Neural cell (in vitro differentiated cells): ENCODE measurements at regions not wholly inside any gene's neighbourhood (a gene's known extent, or its start where the extent isn't known, plus 50 kb on each side); places are given as distances from the start of the nearest gene placed in this dataset.

Source experiments
- H2AFZ ChIP-seq: fragments of 200-600, 300-800 bp; sonication (generic), shearing (Covaris generic); 2 replicates; pipeline ENCODE4 v1.6.0; 2014; ENCODE audit warnings: low read depth, mild to moderate bottlenecking, antibody characterized with exemption, low read length, moderate library complexity
- H3F3A ChIP-seq: fragments of 200-600 bp; shearing (Covaris generic); 2 replicates; pipeline ENCODE4 v1.6.1; 2016; ENCODE audit warnings: mild to moderate bottlenecking, moderate library complexity, mixed read lengths, antibody characterized with exemption, low read length; ENCODE audit not compliant: insufficient read depth, poor library complexity, severe bottlenecking
- H3K27ac ChIP-seq: fragments of 200-600, 300-800 bp; sonication (generic), shearing (Covaris generic); 2 replicates; pipeline ENCODE4 v1.5.1; 2014; ENCODE audit warnings: mild to moderate bottlenecking, low read length, moderate library complexity
- H3K27me3 ChIP-seq: fragments of 300-800, 200-600 bp; sonication (generic), shearing (Covaris generic); 2 replicates; pipeline ENCODE4 v1.6.0; 2014; ENCODE audit warnings: mild to moderate bottlenecking, low read depth, low read length, moderate library complexity; ENCODE audit not compliant: insufficient read depth
- H3K36me3 ChIP-seq: fragments of 300-800, 200-600 bp; sonication (generic), shearing (Covaris generic); 2 replicates; pipeline ENCODE4 v1.5.1; 2014; ENCODE audit warnings: mild to moderate bottlenecking, antibody characterized with exemption, low read length, moderate library complexity; ENCODE audit not compliant: insufficient read depth
- H3K4me2 ChIP-seq: fragments of 300-800, 200-600 bp; sonication (generic), shearing (Covaris generic); 2 replicates; pipeline ENCODE4 v1.6.0; 2014; ENCODE audit warnings: mild to moderate bottlenecking, low read length
- H3K4me3 ChIP-seq: fragments of 300-800, 200-600 bp; sonication (generic), shearing (Covaris generic); 2 replicates; pipeline ENCODE4 v1.5.1; 2014; ENCODE audit warnings: mild to moderate bottlenecking, low read length, moderate library complexity
- H3K79me2 ChIP-seq: fragments of 200-600 bp; shearing (Covaris generic); replicated peaks from 2 replicates; pipeline ENCODE4 v1.6.0; 2014; ENCODE audit warnings: mild to moderate bottlenecking, low read length, moderate library complexity; ENCODE audit not compliant: insufficient read depth
- H3K9ac ChIP-seq: fragments of 300-800, 200-600 bp; sonication (generic), shearing (Covaris generic); 2 replicates; pipeline ENCODE4 v1.6.1; 2016; ENCODE audit warnings: mild to moderate bottlenecking, low read length, mixed read lengths
- H3K9me2 ChIP-seq: fragments of 200-600 bp; shearing (Covaris generic); 2 replicates; pipeline ENCODE4 v1.6.1; 2016; ENCODE audit warnings: mild to moderate bottlenecking, low read length, mixed read lengths; ENCODE audit not compliant: insufficient read depth
- H3K9me3 ChIP-seq: fragments of 200-600, 300-800 bp; sonication (generic), shearing (Covaris generic); 2 replicates; pipeline ENCODE4 v1.6.1; 2016; ENCODE audit warnings: mild to moderate bottlenecking, mixed run types, low read length, moderate library complexity, mixed read lengths
- H4K20me1 ChIP-seq: fragments of 200-600 bp; shearing (Covaris generic); 2 replicates; pipeline ENCODE4 v1.6.1; 2016; ENCODE audit warnings: mild to moderate bottlenecking, mixed run types; ENCODE audit not compliant: insufficient read depth
- CTCF ChIP-seq: fragments of 450-650 bp; IDR thresholded peaks from 2 replicates; pipeline ENCODE4 v1.5.1; 2014; ENCODE audit warnings: antibody characterized with exemption, mild to moderate bottlenecking, moderate library complexity; ENCODE audit not compliant: poor library complexity, severe bottlenecking
- EP300 ChIP-seq: fragments of 450-650 bp; conservative IDR thresholded peaks from 2 replicates; pipeline ENCODE4 v1.6.1; 2014; ENCODE audit warnings: antibody characterized with exemption, mild to moderate bottlenecking, moderate library complexity; ENCODE audit not compliant: poor library complexity, severe bottlenecking
- EZH2 ChIP-seq: fragments of 200-600, 300-800 bp; shearing (Covaris generic), sonication (generic); IDR thresholded peaks from 2 replicates; pipeline ENCODE4 v1.6.1; 2014; ENCODE audit warnings: antibody characterized with exemption, low read length, borderline replicate concordance, mild to moderate bottlenecking; ENCODE audit not compliant: insufficient read depth, poor library complexity, severe bottlenecking
- MXI1 ChIP-seq: fragments of 450-650 bp; conservative IDR thresholded peaks from 2 replicates; pipeline ENCODE4 v1.6.1; 2014; ENCODE audit warnings: antibody characterized with exemption, mild to moderate bottlenecking; ENCODE audit not compliant: poor library complexity, severe bottlenecking
- POLR2AphosphoS5 ChIP-seq: IDR thresholded peaks from 2 replicates; pipeline ENCODE4 v1.6.1; 2012
- RAD21 ChIP-seq: fragments of 450-650 bp; conservative IDR thresholded peaks from 2 replicates; pipeline ENCODE4 v1.6.1; 2014; ENCODE audit warnings: antibody characterized with exemption, mild to moderate bottlenecking, moderate library complexity
- SMC3 ChIP-seq: fragments of 450-650 bp; conservative IDR thresholded peaks from 2 replicates; pipeline ENCODE4 v1.6.1; 2014; ENCODE audit warnings: antibody characterized with exemption, mild to moderate bottlenecking, moderate library complexity; ENCODE audit not compliant: poor library complexity
- TAF1 ChIP-seq: IDR thresholded peaks from 2 replicates; pipeline ENCODE4 v1.6.1; 2012; ENCODE audit warnings: low read depth
- TF ChIP-seq, protein P1 (sequence below): IDR thresholded peaks from 2 replicates; pipeline ENCODE4 v1.6.1; 2012; ENCODE audit warnings: borderline replicate concordance

DNA sequence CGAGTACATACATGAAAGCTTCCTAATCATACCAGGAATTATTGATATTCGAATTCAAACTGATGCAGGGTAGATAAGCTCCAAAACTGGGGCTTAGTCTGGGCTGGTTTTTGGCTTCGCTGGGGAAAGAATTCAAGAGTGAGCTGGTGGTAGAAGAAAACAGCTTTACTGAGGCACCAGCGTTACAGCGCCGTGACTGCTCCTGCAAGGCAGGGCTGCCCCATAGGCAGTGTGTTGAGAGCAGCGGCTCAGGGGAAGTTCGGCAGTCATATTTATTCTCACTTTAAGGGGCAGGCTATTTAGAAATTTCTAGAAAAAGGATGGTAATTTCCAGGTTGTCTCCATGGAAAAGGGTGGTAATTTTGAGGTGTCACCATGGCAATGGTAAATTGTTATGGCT, 292.6 kb upstream of the TCF4 start:
- H3K9ac ChIP-seq: no peak overlapping the region
- no peak overlapping the region for H2AFZ ChIP-seq
- H3K27ac ChIP-seq: no peak overlapping the region
- H3K4me3 ChIP-seq: no peak overlapping the region
- H3K79me2 ChIP-seq: no peaks in the 10 kb centered on the region
- no peaks in the 10 kb centered on the region for H3K9me2 ChIP-seq
- H3K4me2 ChIP-seq: no peak overlapping the region
- H3K36me3 ChIP-seq: no peaks in the 10 kb centered on the region
- TF ChIP-seq MXI1 (no peak), EP300 (no peak), EZH2 (no peak), POLR2AphosphoS5 (no peak), RAD21 (no peak), SMC3 (no peak), CTCF (no peak), TAF1 (no peak)
- TF ChIP-seq, protein P1, sequence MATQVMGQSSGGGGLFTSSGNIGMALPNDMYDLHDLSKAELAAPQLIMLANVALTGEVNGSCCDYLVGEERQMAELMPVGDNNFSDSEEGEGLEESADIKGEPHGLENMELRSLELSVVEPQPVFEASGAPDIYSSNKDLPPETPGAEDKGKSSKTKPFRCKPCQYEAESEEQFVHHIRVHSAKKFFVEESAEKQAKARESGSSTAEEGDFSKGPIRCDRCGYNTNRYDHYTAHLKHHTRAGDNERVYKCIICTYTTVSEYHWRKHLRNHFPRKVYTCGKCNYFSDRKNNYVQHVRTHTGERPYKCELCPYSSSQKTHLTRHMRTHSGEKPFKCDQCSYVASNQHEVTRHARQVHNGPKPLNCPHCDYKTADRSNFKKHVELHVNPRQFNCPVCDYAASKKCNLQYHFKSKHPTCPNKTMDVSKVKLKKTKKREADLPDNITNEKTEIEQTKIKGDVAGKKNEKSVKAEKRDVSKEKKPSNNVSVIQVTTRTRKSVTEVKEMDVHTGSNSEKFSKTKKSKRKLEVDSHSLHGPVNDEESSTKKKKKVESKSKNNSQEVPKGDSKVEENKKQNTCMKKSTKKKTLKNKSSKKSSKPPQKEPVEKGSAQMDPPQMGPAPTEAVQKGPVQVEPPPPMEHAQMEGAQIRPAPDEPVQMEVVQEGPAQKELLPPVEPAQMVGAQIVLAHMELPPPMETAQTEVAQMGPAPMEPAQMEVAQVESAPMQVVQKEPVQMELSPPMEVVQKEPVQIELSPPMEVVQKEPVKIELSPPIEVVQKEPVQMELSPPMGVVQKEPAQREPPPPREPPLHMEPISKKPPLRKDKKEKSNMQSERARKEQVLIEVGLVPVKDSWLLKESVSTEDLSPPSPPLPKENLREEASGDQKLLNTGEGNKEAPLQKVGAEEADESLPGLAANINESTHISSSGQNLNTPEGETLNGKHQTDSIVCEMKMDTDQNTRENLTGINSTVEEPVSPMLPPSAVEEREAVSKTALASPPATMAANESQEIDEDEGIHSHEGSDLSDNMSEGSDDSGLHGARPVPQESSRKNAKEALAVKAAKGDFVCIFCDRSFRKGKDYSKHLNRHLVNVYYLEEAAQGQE: no peak
- no peaks in the 10 kb centered on the region for H3K27me3 ChIP-seq
- no peaks in the 10 kb centered on the region for H4K20me1 ChIP-seq
- no peaks in the 10 kb centered on the region for H3K9me3 ChIP-seq
- H3F3A ChIP-seq: no peaks in the 10 kb centered on the region

DNA sequence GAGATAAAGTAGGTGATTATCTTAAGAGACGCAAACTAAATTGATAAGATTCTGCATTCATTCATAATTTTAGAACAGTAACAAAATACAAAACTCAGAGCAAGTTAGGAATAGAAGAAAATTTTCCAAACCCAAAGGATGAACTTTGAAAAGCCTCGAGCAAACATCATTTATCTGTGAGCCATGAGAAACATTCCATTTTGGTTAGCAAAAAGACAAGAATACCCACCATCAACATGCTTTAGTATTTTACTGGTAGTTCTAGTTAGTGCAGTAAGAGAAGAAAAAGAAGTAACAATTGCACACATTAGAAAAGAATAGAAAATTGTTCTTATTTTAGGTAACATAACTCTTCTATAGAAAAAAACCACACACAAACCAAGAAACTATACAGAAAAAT, 291.3 kb upstream of the TCF4 start:
- no peaks in the 10 kb centered on the region for H4K20me1 ChIP-seq
- H3K9ac ChIP-seq: no peak overlapping the region
- H3K9me3 ChIP-seq: no peaks in the 10 kb centered on the region
- no peak overlapping the region for H3K4me2 ChIP-seq
- H3K9me2 ChIP-seq: no peaks in the 10 kb centered on the region
- no peaks in the 10 kb centered on the region for H3K27me3 ChIP-seq
- no peaks in the 10 kb centered on the region for H3F3A ChIP-seq
- H3K79me2 ChIP-seq: no peaks in the 10 kb centered on the region
- TF ChIP-seq, protein P1: no peak
- H2AFZ ChIP-seq: no peak overlapping the region
- H3K27ac ChIP-seq: no peak overlapping the region
- no peaks in the 10 kb centered on the region for H3K36me3 ChIP-seq
- no peak overlapping the region for H3K4me3 ChIP-seq
